ENCODE measurements at regions not wholly inside any gene's neighbourhood (a gene's known extent, or its start where the extent isn't known, plus 50 kb on each side); places are given as distances from the start of the nearest gene placed in this dataset.

- Histone ChIP-seq H3F3A (ENCODE audit: low read length, unreplicated experiment) (no peaks in the 10 kb centered on the region), H4K20me1 (ENCODE audit: low read length) (no peaks in the 10 kb centered on the region), H3K27me3 (ENCODE audit: low read length) (no peaks in the 10 kb centered on the region), H3K4me1 (ENCODE audit: insufficient read depth, low read length) (peaks cover 19% of the 10 kb centered on the region), H3K9me3 (ENCODE audit: low read length) (no peaks in the 10 kb centered on the region), H2AFZ (ENCODE audit: low read length) (no peak overlapping the region), H3K36me3 (ENCODE audit: low read depth, low read length) (no peaks in the 10 kb centered on the region), H3K4me3 (ENCODE audit: low read length) (no peak overlapping the region), H3K79me2 (ENCODE audit: low read length) (no peaks in the 10 kb centered on the region), H3K4me2 (ENCODE audit: low read length) (no peak overlapping the region), H3K9me2 (replicated peaks; ENCODE audit: low read length) (no peaks in the 10 kb centered on the region), H3K9ac (ENCODE audit: low read length) (no peak overlapping the region), H3K27ac (ENCODE audit: low read length) (no peak overlapping the region)
- ChIA-PET CTCF (interaction anchor here (0.6 kb wide), 1 partner anchor 32 kb away, joined by 3 read pairs; no protein-coding TSS in a partner anchor), POLR2A (ENCODE audit: unreplicated experiment) (no interaction called here)
- DNase-seq (no peak), ATAC-seq (no peak)
- intact Hi-C loops (cut with micrococcal nuclease), result no loop called here
- TF ChIP-seq EZH2phosphoT487 (IDR thresholded peaks at IDR 0.05; ENCODE audit: borderline replicate concordance, low read length) (no peak), CTCF (conservative IDR thresholded peaks at IDR 0.05; ENCODE audit: low read depth, low read length) (no peak), EZH2 (IDR thresholded peaks at IDR 0.05; ENCODE audit: low read length, unreplicated experiment) (no peak)
- BruUV-seq (replicated peaks), result no TSS peak
Measured at GRCh38 chr5:57034201-57034916, 82.4 kb upstream of the MIER3 start.

- CTCF ChIA-PET, result no interaction called here
Measured at GRCh38 chr5:57035955-57036354, 84.0 kb upstream of the MIER3 start.

More at GRCh38 chr5:57035955-57036354, 84.0 kb upstream of the MIER3 start:
- no peak overlapping the region for H3K4me3 ChIP-seq (ENCODE audit: low read length)
- DNase-seq (no peak), ATAC-seq (no peak)
- peaks cover 19% of the 10 kb centered on the region for H3K4me1 ChIP-seq (ENCODE audit: insufficient read depth, low read length)
- no peaks in the 10 kb centered on the region for H3F3A ChIP-seq (ENCODE audit: low read length, unreplicated experiment)
- intact Hi-C loops (cut with micrococcal nuclease), result no loop called here
- H3K27me3 ChIP-seq (ENCODE audit: low read length), result no peaks in the 10 kb centered on the region
- no peaks in the 10 kb centered on the region for H4K20me1 ChIP-seq (ENCODE audit: low read length)
- no peaks in the 10 kb centered on the region for H3K79me2 ChIP-seq (ENCODE audit: low read length)
- BruUV-seq (replicated peaks), result no TSS peak
- H3K4me2 ChIP-seq (ENCODE audit: low read length), result no peak overlapping the region
- POLR2A ChIA-PET (ENCODE audit: unreplicated experiment), result no interaction called here
- H3K9me2 ChIP-seq (replicated peaks; ENCODE audit: low read length), result no peaks in the 10 kb centered on the region
- H3K9me3 ChIP-seq (ENCODE audit: low read length), result no peaks in the 10 kb centered on the region
- H3K36me3 ChIP-seq (ENCODE audit: low read depth, low read length), result no peaks in the 10 kb centered on the region
- H3K9ac ChIP-seq (ENCODE audit: low read length), result no peak overlapping the region
- H3K27ac ChIP-seq (ENCODE audit: low read length), result no peak overlapping the region
- no peak overlapping the region for H2AFZ ChIP-seq (ENCODE audit: low read length)
- no peak for TF ChIP-seq EZH2phosphoT487 (IDR thresholded peaks at IDR 0.05; ENCODE audit: borderline replicate concordance, low read length)
- TF ChIP-seq EZH2 (IDR thresholded peaks at IDR 0.05; ENCODE audit: low read length, unreplicated experiment), result no peak
- TF ChIP-seq CTCF (conservative IDR thresholded peaks at IDR 0.05; ENCODE audit: low read depth, low read length), result no peak
